ENCODE measurements at regions not wholly inside any gene's neighbourhood (a gene's known extent, or its start where the extent isn't known, plus 50 kb on each side); places are given as distances from the start of the nearest gene placed in this dataset.
"Not testable (repeated sequence)": the region's sequence is repeated elsewhere in the genome, so short reads cannot be mapped to it uniquely, and the experiment has no call there.

DNA sequence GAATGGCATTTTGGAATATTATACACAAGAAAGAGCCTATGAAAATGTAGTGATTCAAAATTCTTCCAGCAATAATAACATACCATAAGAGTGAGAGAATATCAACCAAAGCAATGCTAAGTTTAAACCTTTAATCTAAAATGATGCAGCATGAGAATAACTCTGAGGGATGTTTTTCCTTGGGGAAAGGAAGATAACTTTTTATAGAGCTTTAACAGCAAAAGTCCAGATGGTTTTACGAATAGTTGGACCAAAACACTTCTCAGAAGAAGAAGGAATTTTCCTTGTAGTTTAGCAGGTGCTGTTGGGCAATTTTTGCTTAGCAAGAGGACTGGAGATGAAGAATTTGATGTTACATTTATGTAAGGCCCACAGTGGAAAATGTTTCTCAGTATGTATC is 1503.2 kb downstream of the HACE1 start:
- DNase-seq (ENCODE audit: low read depth in 2 of 2), result no peak

DNA sequence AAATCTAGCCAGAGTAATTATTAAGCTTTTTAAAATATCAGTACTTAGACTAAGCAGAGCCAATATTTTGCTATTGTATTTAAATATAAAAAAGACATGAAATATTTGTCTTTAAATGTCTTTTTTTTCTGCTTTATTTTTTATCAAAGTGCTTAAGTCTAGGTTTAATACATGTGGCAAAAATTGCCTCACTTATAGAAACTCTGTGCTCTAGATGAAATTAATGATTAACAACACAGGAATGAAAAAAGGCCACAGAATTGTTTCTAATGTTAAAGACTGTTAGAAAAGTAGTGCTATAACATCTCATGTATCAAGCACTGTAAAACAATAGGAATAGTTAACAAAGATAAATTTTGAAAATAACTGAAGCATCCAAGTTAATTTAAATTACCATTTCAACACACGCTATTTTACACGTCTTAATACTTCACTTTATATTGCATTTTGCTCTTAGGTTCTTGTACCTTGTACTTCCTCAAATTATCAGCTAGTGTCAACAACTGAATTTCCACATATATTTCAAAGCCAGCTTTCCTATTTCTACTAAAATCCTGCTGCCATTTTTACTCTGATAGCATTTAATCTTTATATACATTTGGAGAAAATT is 1515.1 kb downstream of the HACE1 start:
- DNase-seq (ENCODE audit: low read depth in 2 of 2), result no peak

GRCh38 chr6:103335412-103335811 is 1524.3 kb downstream of the HACE1 start:
- DNase-seq (ENCODE audit: low read depth in 2 of 2), result no peak

DNA sequence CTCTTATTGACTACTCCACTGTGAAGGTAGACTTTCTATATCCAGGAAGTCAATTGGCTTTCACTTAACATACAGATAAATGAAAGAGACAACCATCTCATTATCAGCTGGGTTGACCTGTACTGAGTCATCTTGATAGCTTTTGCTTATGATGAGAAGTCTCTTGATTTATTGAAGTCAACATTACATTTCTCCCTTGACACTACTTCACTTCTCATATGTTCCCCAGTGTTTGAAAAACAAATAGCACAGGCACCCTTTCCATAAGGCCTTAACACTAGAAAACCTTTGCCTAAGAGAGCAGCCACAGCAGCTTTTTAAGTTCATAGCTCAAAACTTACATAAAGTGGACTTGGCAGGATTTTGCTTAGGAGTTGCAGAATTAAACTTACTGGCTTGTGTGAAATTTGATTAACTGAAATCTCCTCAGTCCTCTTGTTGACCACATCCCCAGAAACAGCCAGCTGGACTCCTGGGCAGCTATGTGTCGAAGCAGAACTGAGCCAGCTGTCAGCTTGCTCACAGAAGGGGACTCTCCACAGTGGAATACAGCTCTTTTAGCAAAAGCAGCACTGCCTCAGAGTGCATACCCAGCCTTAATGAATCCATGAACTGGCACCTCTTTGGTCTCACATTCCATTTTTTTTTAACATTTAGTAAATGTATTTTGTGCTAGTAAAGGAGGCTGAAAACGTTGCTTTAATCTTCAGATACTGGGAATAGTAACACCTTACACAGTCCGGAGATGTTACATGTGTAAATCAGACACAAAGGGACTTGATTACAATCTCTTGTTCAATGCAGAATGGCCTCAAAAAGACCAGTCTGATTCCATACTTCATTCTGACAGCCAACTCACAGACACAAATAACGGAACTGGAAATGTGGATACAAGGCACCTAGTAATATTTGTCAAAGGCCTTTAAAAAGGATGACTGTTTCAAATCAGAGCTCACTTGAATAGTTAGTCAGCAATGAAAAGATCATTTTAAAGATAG is 1532.7 kb downstream of the HACE1 start:
- DNase-seq (ENCODE audit: low read depth in 2 of 2), result no peak

- DNase-seq (ENCODE audit: low read depth in 2 of 2), result no peak
These were observed 1546.3 kb downstream of the HACE1 start for GRCh38 chr6:103313432-103313831.

DNA sequence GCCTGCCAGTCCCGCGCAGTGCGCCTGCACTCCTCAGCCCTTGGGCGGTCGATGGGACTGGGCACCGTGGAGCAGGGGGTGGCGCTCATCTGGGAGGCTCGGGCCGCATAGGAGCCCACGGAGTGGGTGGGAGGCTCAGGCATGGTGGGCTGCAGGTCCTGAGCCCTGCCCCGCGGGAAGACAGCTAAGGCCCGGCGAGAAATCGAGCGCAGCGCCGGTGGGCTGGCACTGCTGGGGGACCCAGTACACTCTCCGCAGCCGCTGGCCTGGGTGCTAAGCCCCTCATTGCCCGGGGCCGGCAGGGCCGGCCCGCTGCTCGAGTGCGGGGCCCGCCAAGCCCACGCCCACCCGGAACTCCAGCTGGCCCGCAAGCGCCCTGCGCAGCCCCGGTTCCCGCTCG is 1565.3 kb downstream of the HACE1 start:
- DNase-seq (ENCODE audit: low read depth in 2 of 2), result not testable (repeated sequence)

GRCh38 chr6:103284835-103285234 is 1574.9 kb downstream of the HACE1 start:
- no peak for DNase-seq (ENCODE audit: low read depth in 2 of 2)

DNA sequence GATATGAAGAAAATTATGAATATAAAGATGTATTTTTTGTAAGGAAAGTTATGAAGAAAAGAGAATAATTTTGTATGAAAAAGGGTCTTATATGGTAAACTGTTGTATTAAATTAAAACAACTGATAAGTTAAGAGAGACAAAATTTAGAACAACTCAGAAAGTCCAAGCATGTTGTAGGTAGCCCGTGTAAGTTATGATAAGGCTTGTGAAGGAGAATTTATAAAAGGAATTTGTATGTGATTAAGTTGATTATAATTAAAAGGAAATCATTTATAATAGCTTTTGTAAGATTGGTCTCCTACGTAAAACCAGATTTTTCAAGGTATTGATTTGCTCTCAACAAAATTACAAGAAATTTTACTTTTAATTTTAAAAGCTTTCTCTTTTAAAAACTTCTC is 1579.3 kb downstream of the HACE1 start:
- DNase-seq (ENCODE audit: low read depth in 2 of 2), result no peak

- DNase-seq (ENCODE audit: low read depth in 2 of 2), result no peak
These were observed 1581.8 kb downstream of the HACE1 start for GRCh38 chr6:103277936-103278335.

DNA sequence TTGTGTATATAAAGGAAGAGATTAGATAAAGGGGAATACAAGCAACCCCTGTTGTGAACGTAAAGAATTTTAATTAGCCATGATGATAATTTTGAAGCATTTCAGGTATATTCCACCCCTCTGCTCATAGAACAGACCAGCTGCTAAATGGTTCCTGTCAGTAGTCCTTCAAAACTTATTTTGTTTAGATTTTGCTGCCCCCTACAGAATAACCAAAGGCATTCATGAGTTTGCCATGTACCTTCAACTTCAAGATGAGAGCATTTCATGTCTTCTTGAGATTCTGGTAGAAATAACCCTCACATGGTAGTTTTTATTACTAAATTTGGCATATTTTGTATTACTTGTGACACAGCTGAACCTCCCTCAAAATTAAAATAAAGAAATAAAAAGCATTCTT is 1586.7 kb downstream of the HACE1 start:
- no peak for DNase-seq (ENCODE audit: low read depth in 2 of 2)

DNA sequence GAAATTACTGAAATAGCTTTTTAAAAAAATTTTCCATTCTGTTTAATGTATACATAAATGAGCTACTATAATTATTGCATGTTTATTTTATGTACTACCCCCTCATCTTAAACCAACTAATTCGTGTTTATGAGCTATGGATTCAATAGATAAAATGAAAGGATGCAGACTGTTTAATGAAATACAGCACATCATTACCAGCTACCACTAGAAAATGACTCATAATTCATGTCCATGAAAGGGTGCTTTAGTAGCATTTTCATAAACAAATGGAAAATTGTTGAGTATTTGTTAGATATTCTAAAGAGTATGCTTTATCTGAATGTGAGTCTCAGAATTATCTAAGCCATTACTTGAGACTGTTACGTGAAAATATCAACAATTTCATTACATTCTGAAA is 1590.1 kb downstream of the HACE1 start:
- DNase-seq (ENCODE audit: low read depth in 2 of 2), result no peak

DNA sequence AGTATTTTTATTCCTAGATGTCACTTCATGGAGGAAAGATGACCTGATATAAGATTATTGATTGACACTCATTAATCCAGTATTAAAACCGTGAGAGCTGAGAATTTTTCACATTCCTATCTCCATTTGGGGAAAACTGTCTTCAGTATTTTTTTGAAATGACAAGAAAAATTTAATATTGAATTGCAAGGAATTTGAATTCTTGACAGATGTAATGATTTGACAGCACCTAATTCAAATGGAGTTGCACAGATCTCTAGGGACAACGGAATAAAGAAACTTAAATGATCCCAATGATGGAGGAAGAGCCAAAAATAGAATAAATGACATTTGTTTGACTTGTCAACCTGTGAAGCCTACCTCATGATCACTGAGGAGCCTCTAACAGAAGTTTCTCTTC is 1591.4 kb downstream of the HACE1 start:
- no peak for DNase-seq (ENCODE audit: low read depth in 2 of 2)

DNA sequence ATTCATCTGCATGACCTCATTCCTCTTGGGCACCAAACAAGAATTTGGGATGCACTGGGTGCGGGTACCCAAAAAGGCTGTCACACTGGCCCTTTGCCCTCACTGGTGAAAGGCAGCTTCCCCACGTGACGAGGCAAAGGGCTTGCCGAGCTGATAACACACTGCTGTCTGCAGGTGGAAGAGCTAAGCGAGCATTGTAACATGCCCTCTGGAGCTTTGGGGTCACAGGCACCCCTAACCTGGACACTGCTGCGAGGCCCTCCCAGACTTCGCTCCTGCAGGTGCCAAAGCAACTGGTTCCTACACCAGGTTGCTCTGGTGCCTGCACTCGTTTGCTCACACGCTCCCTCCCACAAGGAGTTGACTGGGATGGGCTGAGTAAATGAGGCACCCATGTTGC is 1595.7 kb downstream of the HACE1 start:
- no peak for DNase-seq (ENCODE audit: low read depth in 2 of 2)

- no peak for DNase-seq (ENCODE audit: low read depth in 2 of 2)
These were observed 1604.6 kb downstream of the HACE1 start for GRCh38 chr6:103255132-103255531.

DNA sequence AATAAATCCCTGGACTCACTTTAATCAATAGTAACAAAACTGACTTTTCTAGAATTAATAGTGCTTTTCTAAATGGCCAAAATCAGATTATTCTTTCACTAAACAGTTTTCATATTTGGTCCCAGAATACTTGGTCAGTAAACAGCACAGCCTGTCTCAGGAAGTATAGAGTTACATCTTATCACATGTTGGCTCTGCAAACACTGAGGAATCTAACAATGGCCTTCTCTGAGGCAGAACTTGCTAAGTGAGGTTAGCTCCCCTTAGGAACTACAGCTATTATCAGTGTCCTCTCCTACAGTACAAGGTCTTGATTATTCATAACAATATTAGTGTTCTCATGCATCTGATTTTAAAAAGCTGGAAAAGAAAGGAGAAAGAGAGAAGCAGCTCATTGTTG is 1622.8 kb downstream of the HACE1 start:
- DNase-seq (ENCODE audit: low read depth in 2 of 2), result no peak

GRCh38 chr6:103231181-103231580 is 1628.5 kb downstream of the HACE1 start:
- no peak for DNase-seq (ENCODE audit: low read depth in 2 of 2)

DNA sequence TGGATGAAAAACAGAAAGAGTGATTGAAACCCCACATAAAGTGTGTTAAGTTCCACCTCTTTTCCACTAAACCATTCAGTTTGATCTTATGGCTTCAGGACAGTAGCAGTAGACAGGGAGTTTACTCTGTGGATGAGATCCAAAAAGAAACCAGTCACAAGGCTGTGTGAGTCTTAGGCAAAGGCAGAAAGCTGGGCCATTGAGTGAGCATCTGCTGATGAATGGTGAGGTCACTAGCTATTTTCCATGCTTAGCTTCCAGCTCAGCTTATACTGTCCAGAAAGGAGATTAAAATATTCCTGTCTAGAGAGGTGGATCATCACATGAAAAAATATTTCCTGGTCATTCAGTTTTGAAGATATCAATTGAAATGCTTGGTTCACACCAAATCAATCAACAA is 1643.9 kb downstream of the HACE1 start:
- no peak for DNase-seq (ENCODE audit: low read depth in 2 of 2)

- DNase-seq (ENCODE audit: low read depth in 2 of 2), result no peak
These were observed 1649.0 kb downstream of the HACE1 start for GRCh38 chr6:103210686-103211085.

GRCh38 chr6:103198386-103198785 is 1661.3 kb downstream of the HACE1 start:
- no peak for DNase-seq (ENCODE audit: low read depth in 2 of 2)

DNA sequence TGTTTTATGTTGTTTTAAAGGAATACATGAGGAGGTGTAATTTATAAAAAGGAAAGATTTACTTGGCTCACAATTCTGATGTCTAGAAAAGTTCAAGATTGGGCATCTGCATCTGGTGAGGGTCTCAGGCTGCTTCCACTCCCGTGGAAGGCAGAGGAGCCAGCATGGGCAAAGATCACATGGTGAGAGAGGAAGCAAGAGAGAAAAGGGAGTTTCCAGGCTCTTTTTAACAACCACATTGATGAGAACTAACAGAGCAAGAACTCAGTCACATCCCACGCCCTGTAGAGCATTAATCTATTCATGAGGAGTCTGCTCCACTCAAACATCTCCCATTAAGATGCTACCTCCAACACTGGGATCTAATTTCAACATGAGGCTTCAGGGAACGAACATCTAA is 1666.3 kb downstream of the HACE1 start:
- no peak for DNase-seq (ENCODE audit: low read depth in 2 of 2)

GRCh38 chr6:103191391-103192093 is 1668.2 kb downstream of the HACE1 start:
- no peak for DNase-seq (ENCODE audit: low read depth in 2 of 2)

GRCh38 chr6:103184776-103185175 is 1674.9 kb downstream of the HACE1 start:
- no peak for DNase-seq (ENCODE audit: low read depth in 2 of 2)
